GM12878 (cell line): ENCODE measurements at regions not wholly inside any gene's neighbourhood (a gene's known extent, or its start where the extent isn't known, plus 50 kb on each side); places are given as distances from the start of the nearest gene placed in this dataset.

ENCODE experiments used
- LARP7 ChIP-seq: fragments of 450-650 bp; IDR thresholded peaks from 2 replicates; pipeline ENCODE4 v1.6.1; 2017; ENCODE audit warnings: mild to moderate bottlenecking
- RFX5 ChIP-seq: IDR thresholded peaks from 2 replicates; pipeline ENCODE4 v1.6.1; 2011; ENCODE audit warnings: low read depth, low read length, improper control_type of control experiment
- TF ChIP-seq, protein P1 (sequence below), 3 experiments: IDR thresholded peaks in 2 of 3; conservative IDR thresholded peaks in 1 of 3; 2 replicates each; pipeline ENCODE4 v1.5.1; 2011; ENCODE audit warnings: low read depth in 3 of 3, low read length in 3 of 3, mild to moderate bottlenecking in 3 of 3, control low read depth in 2 of 3, moderate library complexity in 2 of 3, inconsistent platforms in 1 of 3, mixed read lengths in 1 of 3; ENCODE audit not compliant: control insufficient read depth in 2 of 3, insufficient read depth in 1 of 3; ENCODE audit errors: extremely low read depth in 1 of 3

GRCh38 chr7:114229246-114229645, 185.4 kb upstream of the FOXP2 start:
- TF ChIP-seq, protein P1, sequence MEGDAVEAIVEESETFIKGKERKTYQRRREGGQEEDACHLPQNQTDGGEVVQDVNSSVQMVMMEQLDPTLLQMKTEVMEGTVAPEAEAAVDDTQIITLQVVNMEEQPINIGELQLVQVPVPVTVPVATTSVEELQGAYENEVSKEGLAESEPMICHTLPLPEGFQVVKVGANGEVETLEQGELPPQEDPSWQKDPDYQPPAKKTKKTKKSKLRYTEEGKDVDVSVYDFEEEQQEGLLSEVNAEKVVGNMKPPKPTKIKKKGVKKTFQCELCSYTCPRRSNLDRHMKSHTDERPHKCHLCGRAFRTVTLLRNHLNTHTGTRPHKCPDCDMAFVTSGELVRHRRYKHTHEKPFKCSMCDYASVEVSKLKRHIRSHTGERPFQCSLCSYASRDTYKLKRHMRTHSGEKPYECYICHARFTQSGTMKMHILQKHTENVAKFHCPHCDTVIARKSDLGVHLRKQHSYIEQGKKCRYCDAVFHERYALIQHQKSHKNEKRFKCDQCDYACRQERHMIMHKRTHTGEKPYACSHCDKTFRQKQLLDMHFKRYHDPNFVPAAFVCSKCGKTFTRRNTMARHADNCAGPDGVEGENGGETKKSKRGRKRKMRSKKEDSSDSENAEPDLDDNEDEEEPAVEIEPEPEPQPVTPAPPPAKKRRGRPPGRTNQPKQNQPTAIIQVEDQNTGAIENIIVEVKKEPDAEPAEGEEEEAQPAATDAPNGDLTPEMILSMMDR (IDR thresholded peaks at IDR 0.05 in 2 of 3, conservative IDR thresholded peaks at IDR 0.05 in 1 of 3; ENCODE audit: control insufficient read depth in 2 of 3, extremely low read depth in 1 of 3, insufficient read depth in 1 of 3, low read depth in 3 of 3, low read length in 3 of 3): no peak
- TF ChIP-seq LARP7: no peak
- TF ChIP-seq RFX5: no peak
